GM19035 (cell line): ENCODE measurements at regions not wholly inside any gene's neighbourhood (a gene's known extent, or its start where the extent isn't known, plus 50 kb on each side); places are given as distances from the start of the nearest gene placed in this dataset.
"Not testable (repeated sequence)": the region's sequence is repeated elsewhere in the genome, so short reads cannot be mapped to it uniquely, and the experiment has no call there.

Experiments used
- ATAC-seq: cut with Tn5 transposase; IDR thresholded peaks from one replicate; pipeline ENCODE4 v1.9.1; 2021; ENCODE audit not compliant: unreplicated experiment

DNA sequence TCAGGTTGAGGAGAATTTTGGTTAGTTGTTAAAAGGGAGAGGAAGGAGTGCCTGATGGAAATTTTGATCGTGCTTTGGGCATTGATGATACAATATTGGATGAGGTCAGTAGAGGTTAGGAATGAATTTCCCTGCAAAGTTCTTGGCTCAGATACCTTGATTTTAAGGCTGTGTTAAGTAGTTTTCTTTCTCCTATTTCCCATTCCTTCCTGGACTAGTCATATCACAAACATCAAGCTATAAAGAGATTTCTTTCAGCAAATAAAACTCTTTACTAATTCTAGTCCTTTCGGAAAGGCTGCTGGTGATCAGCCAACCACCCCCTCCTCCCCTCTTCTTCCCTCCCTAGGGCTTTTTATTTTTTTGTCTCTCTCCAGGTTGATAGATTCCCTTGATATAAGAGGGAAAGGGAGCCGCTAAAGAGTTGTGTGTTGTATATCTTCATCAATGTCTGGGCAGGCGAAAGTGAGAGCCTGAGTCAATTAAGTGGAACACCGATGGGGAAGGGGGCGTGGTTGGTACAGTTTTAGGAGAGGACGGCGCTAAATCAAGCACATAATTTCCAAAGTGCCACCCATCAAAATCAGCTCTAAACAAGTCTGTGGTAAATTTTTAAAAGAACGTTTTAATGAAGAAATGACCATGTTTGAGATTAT is 100.1 kb upstream of the PLXNA2 start:
- no peak for ATAC-seq

GRCh38 chr1:208347191-208347590 is 103.0 kb upstream of the PLXNA2 start:
- no peak for ATAC-seq

GRCh38 chr1:208349694-208350330 is 105.6 kb upstream of the PLXNA2 start:
- no peak for ATAC-seq

DNA sequence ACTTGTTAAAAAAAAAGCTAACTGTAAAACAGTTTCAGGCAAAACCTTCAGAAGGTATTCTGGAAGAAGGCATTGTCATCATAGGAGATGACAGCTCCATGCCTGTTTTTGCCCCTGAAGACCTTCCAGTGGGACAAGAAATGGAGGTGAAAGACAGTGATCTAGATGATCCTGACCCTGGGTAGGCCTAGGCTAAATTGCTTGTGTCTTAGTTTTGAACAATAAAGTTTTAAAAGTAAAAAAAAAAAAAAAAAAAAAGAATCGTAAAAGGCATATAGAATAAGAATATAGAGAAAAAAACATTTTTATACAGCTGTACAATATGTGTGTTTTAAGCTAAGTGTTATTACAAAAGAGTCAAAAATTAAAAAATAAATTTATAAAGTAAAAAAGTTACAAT is 106.6 kb upstream of the PLXNA2 start:
- ATAC-seq: no peak

DNA sequence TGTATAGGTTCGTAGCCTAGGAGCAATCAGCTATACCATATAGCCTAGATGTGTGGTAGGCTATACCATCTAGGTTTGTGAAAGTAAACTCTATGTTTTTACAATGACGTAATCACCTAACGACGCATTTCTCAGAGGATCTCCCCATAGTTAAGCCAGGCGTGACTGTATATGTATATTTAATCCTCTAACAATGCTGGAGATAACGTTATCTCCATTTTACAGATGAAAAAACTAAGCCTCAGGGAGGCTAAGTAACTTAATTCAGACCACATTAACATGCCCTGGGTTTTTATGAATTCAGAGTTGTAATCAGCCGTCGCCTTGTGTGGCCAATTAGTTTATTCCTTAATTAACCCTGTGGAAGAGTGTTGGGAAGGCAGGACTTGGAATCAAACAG is 107.7 kb upstream of the PLXNA2 start:
- no peak for ATAC-seq

DNA sequence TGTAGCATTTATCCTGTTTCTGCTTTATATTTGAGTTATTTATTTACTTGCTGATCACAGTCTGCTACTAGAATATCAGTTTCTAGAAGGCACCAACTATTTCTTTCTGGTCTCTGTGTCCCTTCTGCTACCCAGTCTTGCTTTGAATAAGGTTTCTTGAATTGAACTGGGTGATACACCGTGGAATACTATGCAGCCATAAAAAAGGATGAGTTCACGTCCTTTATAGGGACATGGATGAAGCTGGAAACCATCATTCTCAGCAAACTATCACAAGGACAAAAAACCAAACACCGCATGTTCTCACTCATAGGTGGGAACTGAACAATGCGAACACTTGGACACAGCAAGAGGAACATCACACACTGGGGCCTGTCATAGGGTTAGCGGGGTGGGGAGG is 109.6 kb upstream of the PLXNA2 start:
- not testable (repeated sequence) for ATAC-seq

- ATAC-seq: no peak
Measured at GRCh38 chr1:208357644-208358507, 113.7 kb upstream of the PLXNA2 start.

DNA sequence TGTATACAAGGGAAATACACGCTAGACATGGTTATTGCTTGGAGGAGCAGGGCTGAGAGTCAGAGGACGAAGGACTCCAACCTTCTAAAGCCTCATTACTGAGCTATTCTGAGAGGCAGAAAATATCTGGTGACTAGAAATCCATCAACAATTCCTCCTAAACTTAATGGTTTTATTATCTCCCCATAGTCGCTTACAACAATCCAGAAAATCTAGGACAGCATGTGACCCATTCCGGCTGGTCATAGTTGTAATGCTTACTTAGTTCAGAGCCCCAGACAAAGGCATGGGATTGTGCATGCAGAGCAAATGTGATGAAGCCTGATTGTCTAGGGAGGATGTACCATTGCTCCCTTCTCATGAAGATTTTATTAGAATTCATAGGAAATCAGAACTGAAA is 114.5 kb upstream of the PLXNA2 start:
- no peak for ATAC-seq

- no peak for ATAC-seq
Measured at GRCh38 chr1:208362011-208362410, 117.8 kb upstream of the PLXNA2 start.

GRCh38 chr1:208366559-208366958 is 122.4 kb upstream of the PLXNA2 start:
- ATAC-seq: no peak

- ATAC-seq: no peak
Measured at GRCh38 chr1:208369045-208369444, 124.9 kb upstream of the PLXNA2 start.

GRCh38 chr1:208369658-208370057 is 125.5 kb upstream of the PLXNA2 start:
- ATAC-seq: no peak

- no peak for ATAC-seq
Measured at GRCh38 chr1:208374391-208374941, 130.3 kb upstream of the PLXNA2 start.

- no peak for ATAC-seq
Measured at GRCh38 chr1:208381481-208381880, 137.3 kb upstream of the PLXNA2 start.

DNA sequence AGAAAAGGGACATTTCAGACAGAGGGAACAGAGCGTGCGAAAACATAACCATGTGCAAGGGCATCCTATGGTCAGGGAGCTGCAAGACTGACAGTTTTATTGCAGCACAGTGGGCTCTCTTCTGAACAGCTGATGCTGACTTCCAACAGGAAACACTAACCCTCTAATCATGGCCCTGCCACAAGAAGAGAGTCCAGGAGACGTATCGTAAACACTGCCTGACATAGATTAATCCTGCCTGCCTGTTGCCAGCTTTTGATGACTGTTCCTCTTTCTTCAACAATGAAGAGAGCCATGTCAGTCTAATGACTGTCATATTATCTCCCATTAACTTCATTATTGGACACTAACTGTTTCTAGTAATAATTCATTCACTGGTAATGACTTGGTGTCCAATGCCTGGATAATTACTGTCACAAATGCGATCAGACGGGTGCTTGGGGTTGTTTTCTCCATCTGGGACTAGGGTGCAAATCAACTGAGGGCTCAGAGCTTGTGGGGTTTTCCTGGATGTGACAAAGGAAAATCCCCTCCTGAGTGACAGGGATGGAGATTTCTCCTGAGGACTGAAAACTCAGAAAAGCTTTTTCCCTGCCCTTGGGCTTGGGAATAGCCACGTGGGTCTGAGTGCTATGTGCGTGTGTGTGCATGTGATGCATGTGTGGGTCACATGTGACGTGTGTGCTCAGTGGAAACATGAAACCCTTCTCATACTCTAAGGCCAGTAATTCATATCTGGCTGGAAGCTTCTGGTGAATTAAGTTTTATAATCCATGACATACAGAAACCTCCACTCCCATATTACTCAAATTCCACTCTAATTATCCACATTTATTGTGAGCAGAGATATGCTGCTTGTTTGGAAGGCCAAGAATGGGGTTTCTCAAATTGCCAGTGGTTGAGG is 144.0 kb upstream of the PLXNA2 start:
- no peak for ATAC-seq

- no peak for ATAC-seq
Measured at GRCh38 chr1:208393416-208393815, 149.2 kb upstream of the PLXNA2 start.

DNA sequence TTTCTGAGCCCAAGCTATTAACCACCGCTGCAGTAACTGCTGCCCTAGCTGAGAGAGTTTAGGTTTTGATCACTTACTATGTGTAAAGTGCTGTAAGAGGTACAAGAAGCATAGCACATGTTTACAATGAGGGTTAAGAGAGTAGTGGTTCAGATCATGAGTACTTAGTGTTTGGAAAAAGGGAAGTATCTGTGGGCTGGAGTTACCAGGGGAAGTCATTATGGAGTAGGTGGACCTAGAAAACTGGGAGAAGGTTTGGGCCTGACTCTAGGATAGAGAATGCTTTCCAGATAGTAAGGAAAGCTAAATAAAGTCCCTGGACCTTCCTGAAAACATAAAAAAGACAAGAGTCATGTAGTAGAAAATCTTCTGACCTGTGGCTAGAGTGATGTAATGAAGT is 149.6 kb upstream of the PLXNA2 start:
- ATAC-seq: no peak

DNA sequence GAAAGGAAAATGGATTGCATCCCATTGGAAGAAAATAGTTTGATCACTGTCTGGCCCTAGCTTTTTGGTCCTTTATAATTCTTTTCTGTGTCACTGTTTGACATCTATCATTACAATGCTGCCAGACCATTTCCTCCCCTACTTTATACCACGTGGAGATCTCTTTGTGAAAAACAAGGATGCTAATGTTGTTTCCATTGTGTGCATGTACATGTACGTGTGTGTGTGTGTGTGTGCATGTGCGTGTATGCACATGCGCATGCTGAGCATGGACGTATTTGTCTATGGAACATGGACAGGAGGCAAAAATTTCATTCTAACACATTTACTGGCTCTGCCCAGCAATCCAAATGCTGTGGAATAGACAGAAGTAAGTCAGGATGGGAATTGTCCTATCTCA is 153.1 kb upstream of the PLXNA2 start:
- ATAC-seq: no peak

DNA sequence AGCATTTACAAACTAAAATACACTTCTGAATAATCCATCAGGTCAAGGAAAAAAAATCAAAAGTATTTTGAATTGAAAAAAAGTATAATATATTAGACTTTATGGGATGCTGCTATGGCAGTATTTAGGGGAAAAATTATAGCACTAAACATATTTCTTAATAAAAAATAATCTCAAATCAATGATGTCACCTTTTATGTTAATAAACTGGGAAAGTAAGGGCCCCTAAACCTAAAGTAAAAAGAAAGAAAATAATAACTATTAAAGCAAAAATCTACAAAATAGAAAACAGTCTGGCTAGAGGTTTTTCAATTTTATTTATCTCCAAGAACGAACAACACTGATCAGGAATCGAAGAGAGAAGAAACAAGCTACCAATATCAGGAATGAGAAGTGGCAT is 160.8 kb upstream of the PLXNA2 start:
- no peak for ATAC-seq

DNA sequence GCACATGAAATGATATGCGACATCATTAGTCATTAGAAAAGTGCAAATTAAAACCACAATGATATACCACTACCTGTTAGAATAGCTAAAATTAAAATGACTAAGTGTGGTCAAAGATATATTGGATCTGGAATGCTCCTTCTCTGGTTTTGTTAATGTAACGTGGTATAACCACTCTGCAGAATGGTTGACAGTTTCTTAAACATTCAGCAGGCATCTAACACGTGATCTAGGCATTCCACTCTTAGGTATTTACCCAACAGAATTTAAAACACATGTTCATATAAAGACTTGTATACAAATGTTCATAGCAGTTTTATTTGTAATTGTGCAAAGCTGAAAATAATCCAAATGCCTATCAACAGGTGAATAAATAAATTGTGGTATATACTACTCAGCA is 165.0 kb upstream of the PLXNA2 start:
- ATAC-seq: no peak

DNA sequence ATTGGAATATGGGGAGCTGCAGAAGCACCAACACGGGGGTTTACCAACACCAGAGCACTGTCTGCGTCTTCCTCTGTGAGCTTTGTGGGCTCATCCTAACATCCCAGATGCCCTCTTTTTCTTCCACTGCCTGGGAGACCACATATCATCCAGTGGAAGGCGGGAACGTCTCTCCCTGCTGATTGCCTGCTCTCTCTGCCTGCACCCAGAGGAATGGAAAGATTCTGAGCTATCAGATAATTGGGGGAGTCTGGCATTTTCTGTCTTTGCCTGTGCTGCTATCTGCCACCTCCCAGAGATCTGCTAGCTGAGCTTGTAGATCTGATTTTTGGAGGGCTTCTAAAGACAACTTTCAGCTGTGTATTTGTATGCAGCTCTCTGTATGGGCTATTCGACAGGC is 166.2 kb upstream of the PLXNA2 start:
- no peak for ATAC-seq
